GM18909 (cell line): ENCODE measurements at regions not wholly inside any gene's neighbourhood (a gene's known extent, or its start where the extent isn't known, plus 50 kb on each side); places are given as distances from the start of the nearest gene placed in this dataset.

Experiments used
- ATAC-seq: cut with Tn5 transposase; IDR thresholded peaks from one replicate; pipeline ENCODE4 v1.9.1; 2021; ENCODE audit warnings: mild to moderate bottlenecking; ENCODE audit not compliant: unreplicated experiment, poor library complexity

GRCh38 chr1:57795886-57796285 is 372.0 kb upstream of the DAB1 start:
- no peak for ATAC-seq

GRCh38 chr1:57794078-57794477 is 370.2 kb upstream of the DAB1 start:
- no peak for ATAC-seq

- no peak for ATAC-seq
These were observed 367.6 kb upstream of the DAB1 start for GRCh38 chr1:57791497-57791896.

- ATAC-seq: no peak
These were observed 366.1 kb upstream of the DAB1 start for GRCh38 chr1:57789936-57790335.

GRCh38 chr1:57788313-57788712 is 364.5 kb upstream of the DAB1 start:
- no peak for ATAC-seq

- ATAC-seq: no peak
These were observed 360.5 kb upstream of the DAB1 start for GRCh38 chr1:57784356-57784755.

- no peak for ATAC-seq
These were observed 358.5 kb upstream of the DAB1 start for GRCh38 chr1:57782357-57782756.

- ATAC-seq: no peak
These were observed 348.8 kb upstream of the DAB1 start for GRCh38 chr1:57772580-57773195.

- peak; percentile 61 for ATAC-seq
These were observed 346.9 kb upstream of the DAB1 start for GRCh38 chr1:57770772-57771171.

GRCh38 chr1:57770236-57770635 is 346.4 kb upstream of the DAB1 start:
- ATAC-seq: no peak

GRCh38 chr1:57761628-57762027 is 337.8 kb upstream of the DAB1 start:
- ATAC-seq: no peak

- no peak for ATAC-seq
These were observed 329.0 kb upstream of the DAB1 start for GRCh38 chr1:57752843-57753242.

GRCh38 chr1:57748719-57749118 is 324.9 kb upstream of the DAB1 start:
- no peak for ATAC-seq

GRCh38 chr1:57747818-57748217 is 324.0 kb upstream of the DAB1 start:
- no peak for ATAC-seq

GRCh38 chr1:57741521-57741920 is 317.7 kb upstream of the DAB1 start:
- ATAC-seq: peak; percentile 63

- no peak for ATAC-seq
These were observed 313.1 kb upstream of the DAB1 start for GRCh38 chr1:57736940-57737339.

GRCh38 chr1:57729181-57729580 is 305.3 kb upstream of the DAB1 start:
- ATAC-seq: no peak

GRCh38 chr1:57727121-57727520 is 303.3 kb upstream of the DAB1 start:
- ATAC-seq: no peak

GRCh38 chr1:57725318-57725717 is 301.5 kb upstream of the DAB1 start:
- no peak for ATAC-seq

- no peak for ATAC-seq
These were observed 300.7 kb upstream of the DAB1 start for GRCh38 chr1:57724535-57724934.

- ATAC-seq: no peak
These were observed 298.6 kb upstream of the DAB1 start for GRCh38 chr1:57722285-57722978.

- ATAC-seq: no peak
These were observed 297.1 kb upstream of the DAB1 start for GRCh38 chr1:57721001-57721400.
